ENCODE measurements at regions not wholly inside any gene's neighbourhood (a gene's known extent, or its start where the extent isn't known, plus 50 kb on each side); places are given as distances from the start of the nearest gene placed in this dataset.

- H3K27me3 Mint-ChIP-seq, result no peaks in the 10 kb centered on the region
- no peak for ATAC-seq
- H3K27ac Mint-ChIP-seq, result no peak overlapping the region
- no peak overlapping the region for H3K4me3 Mint-ChIP-seq
- H3K4me1 Mint-ChIP-seq, result peaks cover 12% of the 10 kb centered on the region
- H3K9me3 Mint-ChIP-seq, result no peaks in the 10 kb centered on the region
- DNase-seq, result no peak
These were observed 77.6 kb upstream of the FYN start for GRCh38 chr6:111950661-111951496.

- no peaks in the 10 kb centered on the region for H3K27me3 Mint-ChIP-seq
- no peak for ATAC-seq
- DNase-seq, result no peak
- no peak overlapping the region for H3K27ac Mint-ChIP-seq
- H3K4me1 Mint-ChIP-seq, result peaks cover 12% of the 10 kb centered on the region
- H3K4me3 Mint-ChIP-seq, result no peak overlapping the region
- H3K9me3 Mint-ChIP-seq, result no peaks in the 10 kb centered on the region
These were observed 78.3 kb upstream of the FYN start for GRCh38 chr6:111951497-111952085.

GRCh38 chr6:111952274-111952673, 79.0 kb upstream of the FYN start:
- Mint-ChIP-seq H3K27me3 (no peaks in the 10 kb centered on the region), H3K9me3 (no peaks in the 10 kb centered on the region), H3K27ac (no peak overlapping the region), H3K4me1 (peaks cover 12% of the 10 kb centered on the region), H3K4me3 (no peak overlapping the region)
- DNase-seq (no peak), ATAC-seq (no peak)

GRCh38 chr6:111952821-111953540, 79.7 kb upstream of the FYN start:
- peak overlapping the region in 1 of 2 donors; percentile 34 for H3K27ac Mint-ChIP-seq
- DNase-seq, result no peak
- no peaks in the 10 kb centered on the region for H3K9me3 Mint-ChIP-seq
- peaks cover 12% of the 10 kb centered on the region for H3K4me1 Mint-ChIP-seq
- no peak overlapping the region for H3K4me3 Mint-ChIP-seq
- no peaks in the 10 kb centered on the region for H3K27me3 Mint-ChIP-seq
- ATAC-seq, result no peak

GRCh38 chr6:111956098-111956497, 82.8 kb upstream of the FYN start:
- DNase-seq (no peak), ATAC-seq (no peak)
- Mint-ChIP-seq H3K9me3 (no peaks in the 10 kb centered on the region), H3K27me3 (no peaks in the 10 kb centered on the region), H3K4me3 (no peak overlapping the region), H3K4me1 (peaks cover 5% of the 10 kb centered on the region), H3K27ac (no peak overlapping the region)

- ATAC-seq (no peak), DNase-seq (no peak)
- H3K4me1 Mint-ChIP-seq, result no peaks in the 10 kb centered on the region
- no peaks in the 10 kb centered on the region for H3K9me3 Mint-ChIP-seq
- no peaks in the 10 kb centered on the region for H3K27me3 Mint-ChIP-seq
- no peak overlapping the region for H3K4me3 Mint-ChIP-seq
- no peak overlapping the region for H3K27ac Mint-ChIP-seq
These were observed 84.5 kb upstream of the FYN start for GRCh38 chr6:111957623-111958315.

- DNase-seq, result no peak
- Mint-ChIP-seq H3K4me3 (no peak overlapping the region), H3K27ac (no peak overlapping the region), H3K9me3 (no peaks in the 10 kb centered on the region), H3K4me1 (no peaks in the 10 kb centered on the region), H3K27me3 (no peaks in the 10 kb centered on the region)
- ATAC-seq, result no peak
These were observed 85.3 kb upstream of the FYN start for GRCh38 chr6:111958534-111958933.

- Mint-ChIP-seq H3K27me3 (no peaks in the 10 kb centered on the region), H3K4me3 (no peak overlapping the region), H3K27ac (peak overlapping the region in 1 of 2 donors; percentile 63), H3K4me1 (no peaks in the 10 kb centered on the region), H3K9me3 (no peaks in the 10 kb centered on the region)
- no peak for DNase-seq
- no peak for ATAC-seq
These were observed 86.5 kb upstream of the FYN start for GRCh38 chr6:111959766-111960165.

GRCh38 chr6:111967131-111967530, 86.8 kb upstream of the CCN6 start:
- H3K4me1 Mint-ChIP-seq, result peaks cover 17% of the 10 kb centered on the region
- ATAC-seq (no peak), DNase-seq (no peak)
- H3K27me3 Mint-ChIP-seq, result peaks cover 6% of the 10 kb centered on the region
- H3K9me3 Mint-ChIP-seq, result peaks cover 0 to 3% of the 10 kb centered on the region in 2 donors
- no peak overlapping the region for H3K4me3 Mint-ChIP-seq
- peak overlapping the region in 1 of 2 donors; percentile 1 for H3K27ac Mint-ChIP-seq

GRCh38 chr6:111970426-111970825, 83.5 kb upstream of the CCN6 start:
- no peak overlapping the region for H3K27ac Mint-ChIP-seq
- ATAC-seq, result no peak
- peaks cover 0 to 3% of the 10 kb centered on the region in 2 donors for H3K9me3 Mint-ChIP-seq
- peaks cover 6% of the 10 kb centered on the region for H3K27me3 Mint-ChIP-seq
- DNase-seq, result no peak
- peaks cover 50% of the 10 kb centered on the region for H3K4me1 Mint-ChIP-seq
- H3K4me3 Mint-ChIP-seq, result no peak overlapping the region

- H3K4me1 Mint-ChIP-seq, result peaks cover 59% of the 10 kb centered on the region
- H3K27me3 Mint-ChIP-seq, result peaks cover 6% of the 10 kb centered on the region
- H3K9me3 Mint-ChIP-seq, result peaks cover 0 to 3% of the 10 kb centered on the region in 2 donors
- H3K4me3 Mint-ChIP-seq, result no peak overlapping the region
- ATAC-seq (no peak), DNase-seq (no peak)
- H3K27ac Mint-ChIP-seq, result no peak overlapping the region
These were observed 82.6 kb upstream of the CCN6 start for GRCh38 chr6:111971181-111971841.

GRCh38 chr6:111971866-111972532, 81.9 kb upstream of the CCN6 start:
- H3K9me3 Mint-ChIP-seq, result peaks cover 0 to 3% of the 10 kb centered on the region in 2 donors
- H3K27me3 Mint-ChIP-seq, result peaks cover 5% of the 10 kb centered on the region
- H3K4me1 Mint-ChIP-seq, result peaks cover 65% of the 10 kb centered on the region
- peak overlapping the region in 1 of 2 donors; percentile 2 for H3K4me3 Mint-ChIP-seq
- DNase-seq (no peak), ATAC-seq (peak; percentile 45)
- H3K27ac Mint-ChIP-seq, result peak overlapping the region in 1 of 2 donors; percentile 4

- Mint-ChIP-seq H3K27me3 (no peaks in the 10 kb centered on the region), H3K9me3 (peaks cover 0 to 3% of the 10 kb centered on the region in 2 donors), H3K4me3 (peak overlapping the region; percentile 61 to 77), H3K27ac (peak overlapping the region; percentile 93 to 95), H3K4me1 (peaks cover 68% of the 10 kb centered on the region)
- ATAC-seq (peak; percentile 52), DNase-seq (no peak)
These were observed 81.2 kb upstream of the CCN6 start for GRCh38 chr6:111972745-111973117.

- H3K27me3 Mint-ChIP-seq, result no peaks in the 10 kb centered on the region
- peaks cover 69% of the 10 kb centered on the region for H3K4me1 Mint-ChIP-seq
- H3K4me3 Mint-ChIP-seq, result peak overlapping the region; percentile 61 to 77
- peaks cover 0 to 3% of the 10 kb centered on the region in 2 donors for H3K9me3 Mint-ChIP-seq
- ATAC-seq (peak; percentile 89), DNase-seq (peak; percentile 59 to 80)
- H3K27ac Mint-ChIP-seq, result peak overlapping the region; percentile 93 to 95
These were observed 80.7 kb upstream of the CCN6 start for GRCh38 chr6:111973118-111973761.

Measured in stimulated activated naive CD8-positive, alpha-beta T cell treated with anti-CD3 and anti-CD28 coated beads, Interleukin-15, amount 100 ng/mL, for 72 hours (primary cell).